ENCODE measurements at regions not wholly inside any gene's neighbourhood (a gene's known extent, or its start where the extent isn't known, plus 50 kb on each side); places are given as distances from the start of the nearest gene placed in this dataset.
"Not testable (repeated sequence)": the region's sequence is repeated elsewhere in the genome, so short reads cannot be mapped to it uniquely, and the experiment has no call there.

- not testable (repeated sequence) for DNase-seq (ENCODE audit: low read depth); H3K27me3 ChIP-seq (replicated peaks; ENCODE audit: control insufficient read depth, insufficient read depth, low read length)
Observed at GRCh38 chr6:12549445-12549844, 167.1 kb upstream of the PHACTR1 start.

GRCh38 chr6:12554820-12555219, 161.7 kb upstream of the PHACTR1 start:
- H3K4me3 ChIP-seq (ENCODE audit: low read length); H3K4me1 ChIP-seq (ENCODE audit: control insufficient read depth, insufficient read depth, low read length); H3K9me3 ChIP-seq (ENCODE audit: control insufficient read depth, low read length); H3K27me3 ChIP-seq (replicated peaks; ENCODE audit: control insufficient read depth, insufficient read depth, low read length); H3K36me3 ChIP-seq (ENCODE audit: control insufficient read depth, insufficient read depth, low read length, severe bottlenecking); DNase-seq (ENCODE audit: low read depth); H3K9ac ChIP-seq (ENCODE audit: low read length): not testable (repeated sequence)

More at GRCh38 chr6:12549445-12549844, 167.1 kb upstream of the PHACTR1 start:
- H3K4me3 ChIP-seq (ENCODE audit: low read length); H3K9ac ChIP-seq (ENCODE audit: low read length); H3K9me3 ChIP-seq (ENCODE audit: control insufficient read depth, low read length); H3K36me3 ChIP-seq (ENCODE audit: control insufficient read depth, insufficient read depth, low read length, severe bottlenecking): not testable (repeated sequence)
- peaks cover 42% of the 10 kb centered on the region for H3K4me1 ChIP-seq (ENCODE audit: control insufficient read depth, insufficient read depth, low read length)

- Histone ChIP-seq H3K9me3 (ENCODE audit: control insufficient read depth, low read length) (peaks cover 8% of the 10 kb centered on the region), H3K36me3 (ENCODE audit: control insufficient read depth, insufficient read depth, low read length, severe bottlenecking) (no peaks in the 10 kb centered on the region), H3K27me3 (replicated peaks; ENCODE audit: control insufficient read depth, insufficient read depth, low read length) (no peaks in the 10 kb centered on the region), H3K4me1 (ENCODE audit: control insufficient read depth, insufficient read depth, low read length) (no peaks in the 10 kb centered on the region), H3K4me3 (ENCODE audit: low read length) (no peak overlapping the region), H3K9ac (ENCODE audit: low read length) (no peak overlapping the region)
- peak; percentile 80 for DNase-seq (ENCODE audit: low read depth)
Observed at GRCh38 chr6:12555267-12555666, 161.3 kb upstream of the PHACTR1 start.

- DNase-seq (ENCODE audit: low read depth): no peak
- H3K4me1 ChIP-seq (ENCODE audit: control insufficient read depth, insufficient read depth, low read length): no peaks in the 10 kb centered on the region
- no peak overlapping the region for H3K4me3 ChIP-seq (ENCODE audit: low read length)
- peaks cover 8% of the 10 kb centered on the region for H3K9me3 ChIP-seq (ENCODE audit: control insufficient read depth, low read length)
- H3K27me3 ChIP-seq (replicated peaks; ENCODE audit: control insufficient read depth, insufficient read depth, low read length): no peaks in the 10 kb centered on the region
- H3K9ac ChIP-seq (ENCODE audit: low read length): no peak overlapping the region
- H3K36me3 ChIP-seq (ENCODE audit: control insufficient read depth, insufficient read depth, low read length, severe bottlenecking): no peaks in the 10 kb centered on the region
Observed at GRCh38 chr6:12555781-12556180, 160.8 kb upstream of the PHACTR1 start.

GRCh38 chr6:12557765-12558164, 158.8 kb upstream of the PHACTR1 start:
- no peaks in the 10 kb centered on the region for H3K4me1 ChIP-seq (ENCODE audit: control insufficient read depth, insufficient read depth, low read length)
- DNase-seq (ENCODE audit: low read depth): no peak
- H3K9me3 ChIP-seq (ENCODE audit: control insufficient read depth, low read length): peaks cover 8% of the 10 kb centered on the region
- no peaks in the 10 kb centered on the region for H3K27me3 ChIP-seq (replicated peaks; ENCODE audit: control insufficient read depth, insufficient read depth, low read length)
- no peak overlapping the region for H3K9ac ChIP-seq (ENCODE audit: low read length)
- no peak overlapping the region for H3K4me3 ChIP-seq (ENCODE audit: low read length)
- no peaks in the 10 kb centered on the region for H3K36me3 ChIP-seq (ENCODE audit: control insufficient read depth, insufficient read depth, low read length, severe bottlenecking)

- Histone ChIP-seq H3K4me3 (ENCODE audit: low read length) (no peak overlapping the region), H3K36me3 (ENCODE audit: control insufficient read depth, insufficient read depth, low read length, severe bottlenecking) (no peaks in the 10 kb centered on the region), H3K27me3 (replicated peaks; ENCODE audit: control insufficient read depth, insufficient read depth, low read length) (no peaks in the 10 kb centered on the region), H3K4me1 (ENCODE audit: control insufficient read depth, insufficient read depth, low read length) (no peaks in the 10 kb centered on the region), H3K9ac (ENCODE audit: low read length) (no peak overlapping the region), H3K9me3 (ENCODE audit: control insufficient read depth, low read length) (peaks cover 8% of the 10 kb centered on the region)
- DNase-seq (ENCODE audit: low read depth): no peak
Observed at GRCh38 chr6:12560315-12560714, 156.3 kb upstream of the PHACTR1 start.

- H3K9me3 ChIP-seq (ENCODE audit: control insufficient read depth, low read length): no peaks in the 10 kb centered on the region
- H3K36me3 ChIP-seq (ENCODE audit: control insufficient read depth, insufficient read depth, low read length, severe bottlenecking): no peaks in the 10 kb centered on the region
- no peaks in the 10 kb centered on the region for H3K27me3 ChIP-seq (replicated peaks; ENCODE audit: control insufficient read depth, insufficient read depth, low read length)
- no peak overlapping the region for H3K4me3 ChIP-seq (ENCODE audit: low read length)
- no peak overlapping the region for H3K9ac ChIP-seq (ENCODE audit: low read length)
- peaks cover 9% of the 10 kb centered on the region for H3K4me1 ChIP-seq (ENCODE audit: control insufficient read depth, insufficient read depth, low read length)
- no peak for DNase-seq (ENCODE audit: low read depth)
Observed at GRCh38 chr6:12566618-12567123, 149.9 kb upstream of the PHACTR1 start.

- Histone ChIP-seq H3K36me3 (ENCODE audit: control insufficient read depth, insufficient read depth, low read length, severe bottlenecking) (no peaks in the 10 kb centered on the region), H3K27me3 (replicated peaks; ENCODE audit: control insufficient read depth, insufficient read depth, low read length) (no peaks in the 10 kb centered on the region), H3K4me1 (ENCODE audit: control insufficient read depth, insufficient read depth, low read length) (peaks cover 10% of the 10 kb centered on the region), H3K9me3 (ENCODE audit: control insufficient read depth, low read length) (no peaks in the 10 kb centered on the region), H3K9ac (ENCODE audit: low read length) (no peak overlapping the region), H3K4me3 (ENCODE audit: low read length) (no peak overlapping the region)
- DNase-seq (ENCODE audit: low read depth): no peak
Observed at GRCh38 chr6:12567682-12568081, 148.9 kb upstream of the PHACTR1 start.

- H3K4me3 ChIP-seq (ENCODE audit: low read length): no peak overlapping the region
- H3K36me3 ChIP-seq (ENCODE audit: control insufficient read depth, insufficient read depth, low read length, severe bottlenecking): no peaks in the 10 kb centered on the region
- peaks cover 21% of the 10 kb centered on the region for H3K4me1 ChIP-seq (ENCODE audit: control insufficient read depth, insufficient read depth, low read length)
- no peak for DNase-seq (ENCODE audit: low read depth)
- H3K9me3 ChIP-seq (ENCODE audit: control insufficient read depth, low read length): no peaks in the 10 kb centered on the region
- no peaks in the 10 kb centered on the region for H3K27me3 ChIP-seq (replicated peaks; ENCODE audit: control insufficient read depth, insufficient read depth, low read length)
- no peak overlapping the region for H3K9ac ChIP-seq (ENCODE audit: low read length)
Observed at GRCh38 chr6:12569646-12570045, 146.9 kb upstream of the PHACTR1 start.

- H3K27me3 ChIP-seq (replicated peaks; ENCODE audit: control insufficient read depth, insufficient read depth, low read length): no peaks in the 10 kb centered on the region
- H3K4me1 ChIP-seq (ENCODE audit: control insufficient read depth, insufficient read depth, low read length): peaks cover 21% of the 10 kb centered on the region
- peak; percentile 77 for DNase-seq (ENCODE audit: low read depth)
- no peak overlapping the region for H3K4me3 ChIP-seq (ENCODE audit: low read length)
- H3K9ac ChIP-seq (ENCODE audit: low read length): no peak overlapping the region
- H3K36me3 ChIP-seq (ENCODE audit: control insufficient read depth, insufficient read depth, low read length, severe bottlenecking): no peaks in the 10 kb centered on the region
- no peaks in the 10 kb centered on the region for H3K9me3 ChIP-seq (ENCODE audit: control insufficient read depth, low read length)
Observed at GRCh38 chr6:12570461-12571030, 146.0 kb upstream of the PHACTR1 start.

GRCh38 chr6:12572896-12573827, 143.4 kb upstream of the PHACTR1 start:
- H3K4me1 ChIP-seq (ENCODE audit: control insufficient read depth, insufficient read depth, low read length): peaks cover 42% of the 10 kb centered on the region
- no peak overlapping the region for H3K4me3 ChIP-seq (ENCODE audit: low read length)
- no peaks in the 10 kb centered on the region for H3K9me3 ChIP-seq (ENCODE audit: control insufficient read depth, low read length)
- no peaks in the 10 kb centered on the region for H3K36me3 ChIP-seq (ENCODE audit: control insufficient read depth, insufficient read depth, low read length, severe bottlenecking)
- DNase-seq (ENCODE audit: low read depth): peak; percentile 68
- H3K9ac ChIP-seq (ENCODE audit: low read length): no peak overlapping the region
- no peaks in the 10 kb centered on the region for H3K27me3 ChIP-seq (replicated peaks; ENCODE audit: control insufficient read depth, insufficient read depth, low read length)
